ENCODE measurements at regions not wholly inside any gene's neighbourhood (a gene's known extent, or its start where the extent isn't known, plus 50 kb on each side); places are given as distances from the start of the nearest gene placed in this dataset.
"Not testable (repeated sequence)": the region's sequence is repeated elsewhere in the genome, so short reads cannot be mapped to it uniquely, and the experiment has no call there.

DNA sequence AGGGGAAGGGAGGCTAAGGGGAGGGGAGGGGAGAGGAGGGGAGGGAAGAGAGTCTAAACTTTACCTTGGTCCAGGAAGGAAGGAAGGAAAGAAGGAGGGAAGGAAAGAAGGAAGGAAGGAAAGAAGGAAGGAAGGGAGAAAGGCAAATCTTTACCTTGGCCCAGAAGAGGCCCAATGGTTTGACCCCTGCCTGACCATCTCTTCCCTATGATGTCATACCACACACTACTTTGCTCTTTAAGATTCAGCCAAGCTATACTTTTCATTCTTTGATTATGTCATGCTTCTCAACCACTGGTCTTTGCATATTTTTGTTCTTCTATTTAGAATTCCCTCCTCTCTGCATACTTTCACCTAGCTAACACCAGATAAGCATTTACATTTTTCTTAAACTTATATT is 1077.5 kb downstream of the PCDH9 start:
- DNase-seq (ENCODE audit: low spot score): no peak

DNA sequence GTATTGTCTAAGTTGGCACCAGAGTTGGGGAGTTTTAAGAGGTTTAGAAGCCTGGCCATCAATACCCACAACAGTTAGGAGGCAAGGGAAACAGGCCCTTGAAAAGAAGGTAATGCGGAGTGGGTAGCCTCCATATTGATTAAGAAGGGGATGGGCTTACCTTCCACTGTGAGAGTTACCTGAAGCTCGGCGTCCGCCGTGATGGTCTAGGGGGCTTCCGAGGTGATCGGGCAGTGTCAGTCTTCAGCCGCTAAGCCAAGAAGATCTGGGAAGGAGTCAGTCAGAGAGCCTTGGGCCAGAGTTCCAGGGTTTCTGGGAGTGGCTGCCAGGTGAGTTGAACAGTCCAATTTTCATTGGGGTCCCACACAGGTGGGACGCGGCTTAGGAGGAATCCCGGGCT is 1085.8 kb downstream of the PCDH9 start:
- DNase-seq (ENCODE audit: low spot score): not testable (repeated sequence)

DNA sequence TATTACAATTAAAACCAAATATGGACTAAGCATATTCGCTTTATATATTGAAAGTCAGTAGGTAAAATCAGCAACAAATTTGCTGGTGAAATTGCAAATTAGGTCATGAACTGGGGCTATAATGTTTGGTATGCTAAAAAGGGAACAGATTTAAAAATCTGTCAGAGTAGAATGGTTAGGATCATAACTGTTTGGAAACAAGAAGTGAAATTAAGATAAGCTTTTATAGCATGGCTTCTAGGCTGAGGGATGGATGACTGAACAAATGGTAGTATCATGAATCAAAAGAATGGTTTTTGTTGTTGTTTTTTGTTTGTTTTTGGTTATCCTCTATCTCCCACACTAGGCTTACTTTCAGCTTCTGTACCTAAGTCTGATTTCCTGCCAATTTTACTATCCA is 1090.4 kb downstream of the PCDH9 start:
- DNase-seq (ENCODE audit: low spot score): no peak

GRCh38 chr13:66139250-66139649 is 1090.9 kb downstream of the PCDH9 start:
- no peak for DNase-seq (ENCODE audit: low spot score)

GRCh38 chr13:66138172-66138811 is 1091.8 kb downstream of the PCDH9 start:
- DNase-seq (ENCODE audit: low spot score): no peak

DNA sequence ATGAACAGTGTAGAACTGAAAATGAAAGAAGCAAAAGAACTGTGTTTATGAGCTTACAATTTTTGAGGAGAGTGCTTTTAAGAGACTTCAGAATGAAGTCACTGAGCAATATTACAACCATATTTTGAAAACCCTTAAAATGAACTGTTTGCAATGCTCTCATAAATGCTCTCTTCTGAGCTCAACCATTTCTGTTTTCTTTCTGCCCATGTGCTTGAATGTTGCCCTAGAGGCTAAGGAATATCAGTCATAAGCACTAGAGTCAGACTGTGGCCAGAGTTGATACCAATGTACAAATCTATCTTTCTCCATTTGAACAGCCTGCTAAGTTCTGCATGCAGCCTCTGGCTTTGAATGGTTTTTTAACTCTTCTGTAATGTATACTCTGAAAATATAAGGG is 1092.8 kb downstream of the PCDH9 start:
- DNase-seq (ENCODE audit: low spot score): no peak

- no peak for DNase-seq (ENCODE audit: low spot score)
Measured at GRCh38 chr13:66128692-66129269, 1101.4 kb downstream of the PCDH9 start.

DNA sequence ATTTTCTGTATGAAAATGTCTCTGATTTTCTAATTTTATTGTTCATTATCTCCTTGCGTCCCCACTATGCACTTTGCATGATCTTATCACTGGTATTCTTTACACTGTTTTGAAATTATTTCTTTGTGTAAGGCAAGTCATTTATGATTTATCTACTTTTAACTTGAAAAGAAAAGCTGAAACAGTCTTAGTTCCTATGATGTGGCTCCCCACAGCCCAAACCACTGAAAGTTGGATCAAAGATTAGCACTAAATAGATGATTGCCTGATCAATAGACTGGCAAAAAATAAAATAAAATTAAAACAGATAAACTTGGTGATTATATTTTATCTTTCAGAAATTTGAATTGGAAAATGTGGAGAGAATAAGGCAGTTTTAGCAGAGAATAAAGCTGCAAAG is 1101.9 kb downstream of the PCDH9 start:
- DNase-seq (ENCODE audit: low spot score): no peak

GRCh38 chr13:66117563-66117962 is 1112.6 kb downstream of the PCDH9 start:
- no peak for DNase-seq (ENCODE audit: low spot score)

DNA sequence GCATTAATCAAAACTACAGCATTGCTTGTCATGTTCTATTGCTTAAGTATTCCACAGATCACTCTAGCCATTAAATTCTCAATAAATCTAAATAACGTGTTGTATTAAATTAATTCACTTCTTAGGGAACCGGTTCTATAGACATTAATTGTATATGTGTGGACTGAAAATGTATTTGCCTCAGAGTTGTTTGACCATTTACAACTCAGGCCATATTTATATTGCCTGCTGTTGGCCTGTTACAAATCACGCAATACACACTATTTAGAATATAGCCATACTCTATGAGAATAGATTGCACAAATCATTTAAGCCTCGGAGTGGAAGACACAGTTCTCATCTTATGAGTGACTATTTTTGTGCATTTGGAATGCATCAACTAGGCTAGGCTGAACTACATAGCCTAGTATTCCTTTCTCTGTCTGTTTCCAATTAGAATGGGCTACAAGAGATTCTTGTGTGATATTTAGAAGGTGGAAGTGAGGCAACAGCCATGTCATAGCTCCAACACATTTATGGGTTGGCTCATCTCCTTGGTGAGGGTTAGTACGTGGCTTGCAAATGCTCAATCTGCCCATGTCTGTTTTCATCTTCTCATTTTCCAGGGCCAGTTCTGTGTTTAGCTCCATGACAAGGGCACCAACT is 1116.1 kb downstream of the PCDH9 start:
- DNase-seq (ENCODE audit: low spot score): no peak

- no peak for DNase-seq (ENCODE audit: low spot score)
Measured at GRCh38 chr13:66111628-66112027, 1118.5 kb downstream of the PCDH9 start.

DNA sequence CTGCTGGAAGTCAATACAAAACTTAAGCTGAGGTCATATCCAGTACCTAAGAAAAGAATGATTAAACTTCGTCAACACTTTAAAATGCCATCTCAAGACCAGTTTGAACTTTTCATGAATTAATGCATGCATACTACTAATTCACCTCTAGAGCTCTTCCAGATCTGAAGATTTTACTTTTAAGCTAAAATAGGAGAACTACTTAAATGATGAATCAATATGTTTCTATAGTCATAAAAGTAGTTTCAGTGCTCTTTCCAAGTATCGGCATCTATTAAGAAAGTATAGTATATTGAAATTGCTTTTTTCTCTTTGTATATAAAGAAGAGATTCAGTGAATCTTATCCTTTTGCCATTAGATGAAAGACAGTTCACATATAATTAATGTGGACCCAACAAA is 1123.9 kb downstream of the PCDH9 start:
- DNase-seq (ENCODE audit: low spot score): no peak

GRCh38 chr13:66102864-66103263 is 1127.3 kb downstream of the PCDH9 start:
- DNase-seq (ENCODE audit: low spot score): no peak

GRCh38 chr13:66099825-66100224 is 1130.3 kb downstream of the PCDH9 start:
- DNase-seq (ENCODE audit: low spot score): no peak

GRCh38 chr13:66098931-66099628 is 1131.1 kb downstream of the PCDH9 start:
- DNase-seq (ENCODE audit: low spot score): no peak

DNA sequence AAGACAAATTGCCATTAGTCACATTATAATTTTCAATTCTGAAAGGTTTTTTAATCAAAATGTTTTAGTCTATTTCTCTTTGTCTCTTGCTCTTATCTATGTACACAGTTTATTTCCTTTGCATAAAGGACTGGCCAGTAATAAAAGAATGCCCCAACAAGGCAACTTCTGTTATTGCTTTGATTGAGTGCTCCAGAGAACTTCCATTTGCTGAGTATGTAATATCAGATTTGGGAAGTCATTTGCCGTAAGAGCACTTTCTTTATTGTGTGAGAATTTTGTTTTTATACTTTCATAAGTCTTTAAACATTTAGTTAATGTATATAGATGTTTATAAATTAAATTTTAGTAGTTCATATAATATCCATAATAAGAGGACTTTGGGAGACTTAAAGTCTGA is 1140.4 kb downstream of the PCDH9 start:
- no peak for DNase-seq (ENCODE audit: low spot score)

GRCh38 chr13:66087269-66087710 is 1142.8 kb downstream of the PCDH9 start:
- DNase-seq (ENCODE audit: low spot score): no peak

GRCh38 chr13:66077132-66077689 is 1152.9 kb downstream of the PCDH9 start:
- peak; percentile 0 for DNase-seq (ENCODE audit: low spot score)

- no peak for DNase-seq (ENCODE audit: low spot score)
Measured at GRCh38 chr13:66076417-66076816, 1153.7 kb downstream of the PCDH9 start.

DNA sequence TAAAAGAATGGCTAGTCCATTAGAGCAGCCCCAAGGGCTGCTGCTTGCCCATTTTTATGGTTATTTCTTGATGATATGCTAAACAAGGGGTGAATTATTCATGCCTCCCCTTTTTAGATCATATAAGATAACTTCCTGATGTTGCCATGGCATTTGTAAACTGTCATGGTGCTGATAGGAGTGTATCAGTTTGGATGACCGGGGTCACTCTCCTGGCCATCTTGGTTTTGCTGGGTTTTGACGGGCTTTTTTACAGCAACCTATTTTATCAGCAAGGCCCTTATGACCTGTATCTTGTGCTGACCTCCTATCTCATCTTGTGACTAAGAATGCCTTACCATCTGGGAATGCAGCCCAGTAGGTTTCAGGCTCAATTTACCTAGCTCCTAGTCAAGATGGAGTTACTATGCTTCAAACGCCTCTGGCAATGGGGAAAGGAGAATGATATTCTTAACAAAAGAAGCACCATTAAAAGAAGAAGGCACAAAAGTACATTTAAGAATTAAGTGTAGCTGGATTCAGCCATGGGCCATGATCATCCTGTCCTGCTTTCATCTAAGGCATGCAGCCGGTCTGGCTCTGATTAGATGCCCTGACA is 1156.0 kb downstream of the PCDH9 start:
- DNase-seq (ENCODE audit: low spot score): no peak

- DNase-seq (ENCODE audit: low spot score): not testable (repeated sequence)
Measured at GRCh38 chr13:66072097-66072496, 1158.0 kb downstream of the PCDH9 start.

DNA sequence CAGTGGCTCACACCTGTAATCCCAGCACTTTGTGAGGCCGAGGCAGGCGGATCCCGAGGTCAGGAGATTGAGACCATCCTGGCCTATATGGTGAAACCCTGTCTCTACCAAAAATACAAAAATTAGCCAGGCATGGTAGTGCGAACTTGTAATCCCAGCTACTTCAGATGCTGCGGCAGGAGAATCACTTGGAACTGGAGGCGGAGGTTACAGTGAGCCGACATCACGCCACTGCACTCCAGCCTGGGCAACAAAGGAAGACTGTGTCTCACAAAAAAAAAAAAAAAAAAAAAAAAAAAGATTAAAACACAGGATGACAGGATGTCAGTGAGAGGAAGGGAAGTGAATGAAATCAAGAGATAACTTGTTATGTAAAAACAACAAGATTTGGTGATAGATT is 1158.5 kb downstream of the PCDH9 start:
- no peak for DNase-seq (ENCODE audit: low spot score)

Measured in SW480 (cell line).